Fibroblast of lung (primary cell): ENCODE measurements at regions not wholly inside any gene's neighbourhood (a gene's known extent, or its start where the extent isn't known, plus 50 kb on each side); places are given as distances from the start of the nearest gene placed in this dataset.

Experiments
- DNase-seq, 2 donors: peaks; one replicate each; pipeline versions ENCODE4 v3.0.0 to v3.0.0-alpha.2; 2010; ENCODE audit warnings: low read depth in 2 of 2
- H2AFZ ChIP-seq: 2 replicates; pipeline ENCODE4 v1.5.1; 2012; ENCODE audit warnings: low read length, control low read depth, inconsistent platforms
- H3K27ac ChIP-seq: 2 replicates; pipeline ENCODE4 v1.5.1; 2011; ENCODE audit warnings: low read length, control low read depth; ENCODE audit not compliant: insufficient read depth
- H3K27me3 ChIP-seq: 2 replicates; pipeline ENCODE4 v1.5.1; 2011; ENCODE audit warnings: mild to moderate bottlenecking, low read length; ENCODE audit not compliant: control insufficient read depth, insufficient read depth
- H3K36me3 ChIP-seq: 2 replicates; pipeline ENCODE4 v1.5.1; 2011; ENCODE audit warnings: low read length; ENCODE audit not compliant: control insufficient read depth, insufficient read depth
- H3K4me1 ChIP-seq: 2 replicates; pipeline ENCODE4 v1.5.1; 2011; ENCODE audit warnings: low read length; ENCODE audit not compliant: control insufficient read depth, insufficient read depth; ENCODE audit errors: extremely low read depth
- H3K4me2 ChIP-seq: 2 replicates; pipeline ENCODE4 v1.5.1; 2011; ENCODE audit warnings: low read length, control low read depth; ENCODE audit not compliant: insufficient read depth; ENCODE audit errors: extremely low read depth
- H3K4me3 ChIP-seq, 4 experiments: fragments of 200-600 bp in 1 of 4; sonication (generic) in 1 of 4; replicated peaks in 1 of 4; 2 replicates each; pipeline ENCODE4 v1.5.1; 2011 to 2016; ENCODE audit warnings: low read length in 4 of 4, low read depth in 3 of 4, mild to moderate bottlenecking in 3 of 4, control low read depth in 2 of 4, inconsistent platforms in 1 of 4, mixed read lengths in 1 of 4; ENCODE audit not compliant: insufficient read depth in 1 of 4; ENCODE audit errors: control extremely low read depth in 1 of 4
- H3K79me2 ChIP-seq: 2 replicates; pipeline ENCODE4 v1.5.1; 2012; ENCODE audit warnings: mild to moderate bottlenecking, low read length, inconsistent platforms; ENCODE audit not compliant: control insufficient read depth, insufficient read depth
- H3K9ac ChIP-seq: 2 replicates; pipeline ENCODE4 v1.5.1; 2011; ENCODE audit warnings: mild to moderate bottlenecking, low read length, control low read depth; ENCODE audit not compliant: insufficient read depth
- H3K9me3 ChIP-seq: 2 replicates; pipeline ENCODE4 v1.5.1; 2012; ENCODE audit warnings: low read depth, low read length; ENCODE audit not compliant: control insufficient read depth, insufficient read depth
- H4K20me1 ChIP-seq: 2 replicates; pipeline ENCODE4 v1.5.1; 2011; ENCODE audit warnings: low read length; ENCODE audit not compliant: control insufficient read depth, insufficient read depth; ENCODE audit errors: extremely low read depth
- CTCF ChIP-seq, 2 donors: IDR thresholded peaks in 1 of 2; conservative IDR thresholded peaks in 1 of 2; 1 replicate in 1 of 2; 2 replicates in 1 of 2; pipeline ENCODE4 v1.5.1; 2011 to 2012; ENCODE audit warnings: low read length in 2 of 2, control low read depth in 1 of 2, inconsistent platforms in 1 of 2, low read depth in 1 of 2, mild to moderate bottlenecking in 1 of 2
- EZH2 ChIP-seq: IDR thresholded peaks from 2 replicates; pipeline ENCODE4 v1.5.1; 2012; ENCODE audit warnings: low read length, control low read depth, mild to moderate bottlenecking; ENCODE audit errors: missing control alignments

GRCh38 chrX:94389044-94389443 is 715.0 kb downstream of the FAM133A start:
- Histone ChIP-seq H3K27me3 (no peaks in the 10 kb centered on the region), H3K4me2 (no peak overlapping the region)

GRCh38 chrX:94400488-94400887 is 726.5 kb downstream of the FAM133A start:
- Histone ChIP-seq H2AFZ (no peak overlapping the region), H3K9ac (no peak overlapping the region), H3K4me3 (no peak overlapping the region)

More at GRCh38 chrX:94389044-94389443, 715.0 kb downstream of the FAM133A start:
- Histone ChIP-seq H3K4me3 (no peak overlapping the region), H2AFZ (no peak overlapping the region), H3K27ac (no peak overlapping the region), H3K4me1 (no peaks in the 10 kb centered on the region), H3K36me3 (no peaks in the 10 kb centered on the region), H3K9me3 (no peaks in the 10 kb centered on the region), H3K9ac (no peak overlapping the region), H4K20me1 (no peaks in the 10 kb centered on the region), H3K79me2 (no peaks in the 10 kb centered on the region)
- TF ChIP-seq EZH2 (no peak), CTCF (conservative IDR thresholded peaks at IDR 0.05 in 1 of 2, IDR thresholded peaks at IDR 0.05 in 1 of 2; ENCODE audit: low read depth in 1 of 2, low read length in 2 of 2) (no peak)
- DNase-seq: no peak

GRCh38 chrX:94401426-94401825 is 727.4 kb downstream of the FAM133A start:
- Histone ChIP-seq H3K79me2 (no peaks in the 10 kb centered on the region), H3K27ac (no peak overlapping the region), H4K20me1 (no peaks in the 10 kb centered on the region), H3K4me2 (no peak overlapping the region), H3K36me3 (no peaks in the 10 kb centered on the region), H3K4me1 (no peaks in the 10 kb centered on the region), H3K4me3 (no peak overlapping the region), H3K9me3 (no peaks in the 10 kb centered on the region), H3K27me3 (no peaks in the 10 kb centered on the region), H2AFZ (no peak overlapping the region), H3K9ac (no peak overlapping the region)
- TF ChIP-seq CTCF (conservative IDR thresholded peaks at IDR 0.05 in 1 of 2, IDR thresholded peaks at IDR 0.05 in 1 of 2; ENCODE audit: low read depth in 1 of 2, low read length in 2 of 2): no peak
- DNase-seq: no peak

More at GRCh38 chrX:94400488-94400887, 726.5 kb downstream of the FAM133A start:
- TF ChIP-seq CTCF (conservative IDR thresholded peaks at IDR 0.05 in 1 of 2, IDR thresholded peaks at IDR 0.05 in 1 of 2; ENCODE audit: low read depth in 1 of 2, low read length in 2 of 2) (no peak), EZH2 (no peak)
- Histone ChIP-seq H3K79me2 (no peaks in the 10 kb centered on the region), H3K27ac (no peak overlapping the region), H3K4me1 (no peaks in the 10 kb centered on the region), H4K20me1 (no peaks in the 10 kb centered on the region), H3K9me3 (no peaks in the 10 kb centered on the region), H3K36me3 (no peaks in the 10 kb centered on the region), H3K27me3 (no peaks in the 10 kb centered on the region), H3K4me2 (no peak overlapping the region)
- no peak for DNase-seq
